ENCODE measurements at regions not wholly inside any gene's neighbourhood (a gene's known extent, or its start where the extent isn't known, plus 50 kb on each side); places are given as distances from the start of the nearest gene placed in this dataset.

- Histone ChIP-seq H3K27me3 (ENCODE audit: insufficient read depth, low read length) (no peaks in the 10 kb centered on the region), H3K79me2 (ENCODE audit: insufficient read depth, low read length) (no peaks in the 10 kb centered on the region), H3K9me3 (ENCODE audit: insufficient read depth, low read depth, low read length) (no peaks in the 10 kb centered on the region), H3K27ac (ENCODE audit: low read depth, low read length) (no peak overlapping the region), H3K4me2 (ENCODE audit: low read length) (no peak overlapping the region), H3K4me3 (ENCODE audit: insufficient read depth, low read depth, low read length) (no peak overlapping the region), H4K20me1 (ENCODE audit: insufficient read depth, low read length) (no peaks in the 10 kb centered on the region), H3K4me1 (ENCODE audit: insufficient read depth, low read length) (no peaks in the 10 kb centered on the region), H3K9ac (ENCODE audit: low read length) (no peak overlapping the region), H2AFZ (ENCODE audit: low read depth, low read length) (no peak overlapping the region), H3K36me3 (ENCODE audit: insufficient read depth, low read length) (no peaks in the 10 kb centered on the region)
- H3K9me3 Mint-ChIP-seq (ENCODE audit: unreplicated experiment) = no peaks in the 10 kb centered on the region
- DNase-seq (ENCODE audit: low read depth) (no peak), FAIRE-seq (no peak)
- peaks cover 7% of the 10 kb centered on the region for H3K27me3 Mint-ChIP-seq (ENCODE audit: low read depth, unreplicated experiment)
- H3K36me3 Mint-ChIP-seq (ENCODE audit: low read depth, unreplicated experiment) = no peaks in the 10 kb centered on the region
- no peaks in the 10 kb centered on the region for H3K4me1 Mint-ChIP-seq (ENCODE audit: low read depth, unreplicated experiment)
- no peak for TF ChIP-seq EZH2 (IDR thresholded peaks at IDR 0.05; ENCODE audit: insufficient read depth, low read length)
- TF ChIP-seq CTCF (IDR thresholded peaks at IDR 0.05; ENCODE audit: insufficient read depth, low read depth, low read length) = no peak
- no peak overlapping the region for H3K4me3 Mint-ChIP-seq (ENCODE audit: unreplicated experiment)
- H3K27ac Mint-ChIP-seq (ENCODE audit: unreplicated experiment) = no peak overlapping the region
These were observed 958.6 kb downstream of the KCNMA1 start for GRCh38 chr10:76679030-76679429.

DNA sequence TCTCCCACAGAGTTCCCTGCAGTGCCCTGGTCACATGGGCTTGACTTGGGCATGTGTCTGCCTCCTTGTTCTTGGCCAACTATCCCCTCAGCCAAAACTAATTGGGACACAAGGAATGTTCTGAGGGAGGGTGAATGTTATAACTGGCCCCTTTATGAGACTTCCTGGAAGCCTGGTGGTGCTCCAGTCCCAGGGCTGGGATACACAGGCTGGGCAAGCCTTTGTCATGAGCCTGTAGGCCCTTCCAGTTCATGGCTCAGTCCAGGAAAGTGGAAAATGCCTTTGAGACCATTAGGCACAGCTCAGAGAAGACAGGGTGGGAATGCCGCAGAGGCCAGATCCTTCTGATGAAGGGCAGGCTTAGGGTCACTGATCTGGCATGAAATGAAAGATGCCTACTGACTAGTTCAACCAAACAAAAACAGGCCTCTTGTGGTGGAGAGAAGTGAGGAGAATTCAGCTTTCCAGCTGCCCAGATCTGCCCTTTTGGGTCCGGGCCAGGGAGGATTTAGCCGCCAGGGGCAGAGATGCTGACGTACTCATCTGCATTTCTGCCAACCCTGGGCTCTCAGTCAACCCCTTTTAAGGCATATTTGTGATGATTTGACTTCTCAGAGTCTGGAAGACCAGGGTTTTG lies 961.5 kb downstream of the KCNMA1 start:
- H3K4me3 Mint-ChIP-seq (ENCODE audit: unreplicated experiment) = no peak overlapping the region
- peak; percentile 23 for DNase-seq (ENCODE audit: low read depth)
- no peaks in the 10 kb centered on the region for H3K9me3 ChIP-seq (ENCODE audit: insufficient read depth, low read depth, low read length)
- H3K4me3 ChIP-seq (ENCODE audit: insufficient read depth, low read depth, low read length) = no peak overlapping the region
- TF ChIP-seq CTCF (IDR thresholded peaks at IDR 0.05; ENCODE audit: insufficient read depth, low read depth, low read length) (no peak), EZH2 (IDR thresholded peaks at IDR 0.05; ENCODE audit: insufficient read depth, low read length) (no peak)
- no peak for FAIRE-seq
- no peak overlapping the region for H3K27ac ChIP-seq (ENCODE audit: low read depth, low read length)
- H3K27ac Mint-ChIP-seq (ENCODE audit: unreplicated experiment) = no peak overlapping the region
- no peaks in the 10 kb centered on the region for H3K36me3 ChIP-seq (ENCODE audit: insufficient read depth, low read length)
- no peak overlapping the region for H3K4me2 ChIP-seq (ENCODE audit: low read length)
- H3K4me1 ChIP-seq (ENCODE audit: insufficient read depth, low read length) = no peaks in the 10 kb centered on the region
- H2AFZ ChIP-seq (ENCODE audit: low read depth, low read length) = no peak overlapping the region
- H3K9ac ChIP-seq (ENCODE audit: low read length) = no peak overlapping the region
- H3K79me2 ChIP-seq (ENCODE audit: insufficient read depth, low read length) = no peaks in the 10 kb centered on the region
- H4K20me1 ChIP-seq (ENCODE audit: insufficient read depth, low read length) = no peaks in the 10 kb centered on the region
- no peaks in the 10 kb centered on the region for H3K27me3 ChIP-seq (ENCODE audit: insufficient read depth, low read length)
- H3K4me1 Mint-ChIP-seq (ENCODE audit: low read depth, unreplicated experiment) = no peaks in the 10 kb centered on the region
- H3K9me3 Mint-ChIP-seq (ENCODE audit: unreplicated experiment) = no peaks in the 10 kb centered on the region
- no peaks in the 10 kb centered on the region for H3K36me3 Mint-ChIP-seq (ENCODE audit: low read depth, unreplicated experiment)
- H3K27me3 Mint-ChIP-seq (ENCODE audit: low read depth, unreplicated experiment) = peaks cover 7% of the 10 kb centered on the region

- no peaks in the 10 kb centered on the region for H3K4me1 ChIP-seq (ENCODE audit: insufficient read depth, low read length)
- no peak overlapping the region for H3K27ac ChIP-seq (ENCODE audit: low read depth, low read length)
- H4K20me1 ChIP-seq (ENCODE audit: insufficient read depth, low read length) = no peaks in the 10 kb centered on the region
- H3K9me3 ChIP-seq (ENCODE audit: insufficient read depth, low read depth, low read length) = no peaks in the 10 kb centered on the region
- Mint-ChIP-seq H3K36me3 (ENCODE audit: low read depth, unreplicated experiment) (no peaks in the 10 kb centered on the region), H3K27me3 (ENCODE audit: low read depth, unreplicated experiment) (peaks cover 7% of the 10 kb centered on the region), H3K27ac (ENCODE audit: unreplicated experiment) (no peak overlapping the region), H3K4me1 (ENCODE audit: low read depth, unreplicated experiment) (no peaks in the 10 kb centered on the region), H3K9me3 (ENCODE audit: unreplicated experiment) (no peaks in the 10 kb centered on the region), H3K4me3 (ENCODE audit: unreplicated experiment) (no peak overlapping the region)
- H3K79me2 ChIP-seq (ENCODE audit: insufficient read depth, low read length) = no peaks in the 10 kb centered on the region
- H2AFZ ChIP-seq (ENCODE audit: low read depth, low read length) = no peak overlapping the region
- H3K4me2 ChIP-seq (ENCODE audit: low read length) = no peak overlapping the region
- FAIRE-seq = no peak
- TF ChIP-seq CTCF (IDR thresholded peaks at IDR 0.05; ENCODE audit: insufficient read depth, low read depth, low read length) (no peak), EZH2 (IDR thresholded peaks at IDR 0.05; ENCODE audit: insufficient read depth, low read length) (no peak)
- H3K9ac ChIP-seq (ENCODE audit: low read length) = no peak overlapping the region
- no peak for DNase-seq (ENCODE audit: low read depth)
- no peak overlapping the region for H3K4me3 ChIP-seq (ENCODE audit: insufficient read depth, low read depth, low read length)
- H3K36me3 ChIP-seq (ENCODE audit: insufficient read depth, low read length) = no peaks in the 10 kb centered on the region
- H3K27me3 ChIP-seq (ENCODE audit: insufficient read depth, low read length) = no peaks in the 10 kb centered on the region
These were observed 962.1 kb downstream of the KCNMA1 start for GRCh38 chr10:76675561-76675950.
